DMS53 (cell line): ENCODE measurements at regions not wholly inside any gene's neighbourhood (a gene's known extent, or its start where the extent isn't known, plus 50 kb on each side); places are given as distances from the start of the nearest gene placed in this dataset.
A peak's percentile ranks its signal among the peaks of the same experiment; 100 is the strongest.
"Not testable (repeated sequence)": the region's sequence is repeated elsewhere in the genome, so short reads cannot be mapped to it uniquely, and the experiment has no call there.

Experiments used
- DNase-seq: peaks from one replicate; lab custom pipeline; 2025; lab: John Stamatoyannopoulos, UW

DNA sequence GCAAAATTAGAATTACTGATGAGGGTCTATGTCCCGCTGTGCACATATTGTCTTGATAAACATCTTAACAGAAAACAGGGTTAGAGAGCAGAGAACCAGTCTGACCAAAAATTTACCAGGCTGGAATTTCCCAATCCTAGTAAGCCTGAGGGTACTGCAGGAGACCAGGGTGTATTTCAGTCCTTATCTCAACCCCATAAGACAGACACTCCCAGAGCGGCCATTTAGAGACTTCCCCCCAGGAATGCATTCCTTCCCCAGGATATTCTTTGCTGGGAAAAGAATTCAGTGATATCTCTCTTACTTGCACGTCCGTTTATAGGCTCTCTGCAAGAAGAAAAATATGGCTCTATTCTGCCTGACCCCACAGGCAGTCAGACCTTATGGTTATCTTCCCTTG, 101.4 kb upstream of the FAM3C start:
- not testable (repeated sequence) for DNase-seq

DNA sequence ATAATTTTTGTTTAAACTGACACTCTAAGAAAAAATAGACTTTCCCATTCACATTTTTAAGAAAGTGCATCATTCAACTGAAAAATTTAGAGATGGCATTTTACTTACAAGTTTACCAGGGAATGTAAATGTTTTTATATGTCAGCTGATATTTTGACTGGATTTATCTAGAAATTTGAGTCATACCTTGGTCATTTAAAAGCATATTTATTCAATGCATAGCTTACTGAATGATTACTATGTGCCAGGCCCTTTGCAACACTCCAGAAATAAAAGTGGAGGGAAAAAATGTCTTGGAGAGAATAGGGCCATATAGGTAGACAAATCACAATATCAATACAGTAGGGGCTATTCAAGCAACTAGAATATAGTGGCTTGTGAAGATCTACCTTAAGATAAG, 98.4 kb upstream of the FAM3C start:
- no peak for DNase-seq

DNA sequence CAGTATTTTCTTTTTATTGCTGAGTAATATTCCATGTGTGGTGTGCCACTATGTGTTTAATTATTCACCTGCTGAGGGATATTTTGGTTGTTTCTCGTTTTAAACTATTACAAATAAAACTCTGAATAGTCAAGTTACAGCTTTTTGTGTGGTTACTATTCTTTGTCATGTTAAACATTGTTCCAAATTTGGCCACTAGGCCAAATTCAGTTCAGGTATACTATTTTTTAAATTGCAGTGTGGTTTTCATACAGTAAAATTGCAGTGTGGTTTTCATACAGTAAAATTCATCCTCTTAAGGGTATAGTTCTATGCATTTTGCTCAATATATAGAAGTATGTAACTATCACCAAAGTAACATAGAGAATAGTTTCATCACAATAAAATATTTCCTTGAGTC, 97.4 kb upstream of the FAM3C start:
- DNase-seq = no peak

DNA sequence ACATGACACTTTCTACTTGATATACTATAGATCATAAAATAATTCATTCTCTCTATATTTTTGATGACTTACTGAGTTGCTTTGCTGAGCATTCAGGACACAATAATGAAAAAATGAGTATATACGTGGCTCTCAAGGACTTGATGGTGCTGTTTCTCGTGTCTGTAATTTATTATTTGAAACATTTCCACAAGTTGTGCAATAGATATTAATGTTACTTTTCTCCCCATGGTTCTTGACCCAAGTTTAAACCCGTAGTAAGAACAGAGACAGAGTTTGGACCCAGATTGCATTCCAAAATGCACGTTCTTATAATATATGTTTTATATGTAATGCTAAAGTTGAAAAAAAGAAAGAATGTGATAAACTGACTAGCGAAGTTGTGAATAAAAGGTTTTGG, 94.2 kb upstream of the FAM3C start:
- DNase-seq = no peak

DNA sequence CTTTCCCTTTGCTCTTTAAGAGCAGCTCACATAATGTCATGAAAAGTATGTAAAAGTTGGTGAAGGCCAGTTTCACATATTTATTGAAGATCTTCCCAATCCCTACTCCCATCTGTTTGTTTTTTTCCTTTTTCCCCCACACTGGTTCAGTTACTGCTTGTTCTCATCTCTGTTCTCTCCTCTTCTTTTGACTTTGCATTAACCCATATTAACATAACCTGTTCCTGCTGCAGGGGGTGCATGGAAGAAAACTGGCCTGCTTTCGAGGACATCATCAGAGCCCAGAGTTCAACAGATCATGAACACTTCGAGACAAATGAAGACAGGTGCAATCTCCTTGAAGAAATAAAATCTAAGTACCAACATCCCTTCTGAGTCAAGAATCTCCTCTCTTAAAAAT, 93.3 kb upstream of the FAM3C start:
- no peak for DNase-seq

DNA sequence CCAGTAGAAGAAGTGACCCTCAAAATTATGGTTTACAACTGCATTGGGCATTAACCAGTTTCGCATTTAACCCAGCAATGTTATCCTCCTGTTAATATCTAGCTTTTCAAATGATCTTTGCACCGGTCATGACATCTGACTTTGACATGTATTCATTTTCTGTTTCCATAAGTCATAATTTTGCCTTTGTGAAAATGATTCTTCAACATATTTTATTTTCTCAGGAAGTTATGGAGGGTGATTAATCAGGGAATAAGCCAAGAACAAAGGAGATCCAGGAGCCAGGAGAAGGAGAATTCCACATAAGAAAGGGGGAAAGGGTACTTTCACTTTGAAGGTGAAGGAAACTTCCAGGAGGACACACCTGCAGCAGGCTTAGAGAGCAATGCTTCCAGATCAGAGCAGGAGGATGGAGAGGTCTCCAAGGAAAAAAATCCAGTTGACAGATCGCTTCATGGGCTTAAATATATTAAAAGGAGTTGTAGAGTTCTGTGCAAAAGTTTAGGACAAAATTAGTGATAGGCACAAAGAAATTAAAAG, 92.1 kb upstream of the FAM3C start:
- DNase-seq = no peak

DNA sequence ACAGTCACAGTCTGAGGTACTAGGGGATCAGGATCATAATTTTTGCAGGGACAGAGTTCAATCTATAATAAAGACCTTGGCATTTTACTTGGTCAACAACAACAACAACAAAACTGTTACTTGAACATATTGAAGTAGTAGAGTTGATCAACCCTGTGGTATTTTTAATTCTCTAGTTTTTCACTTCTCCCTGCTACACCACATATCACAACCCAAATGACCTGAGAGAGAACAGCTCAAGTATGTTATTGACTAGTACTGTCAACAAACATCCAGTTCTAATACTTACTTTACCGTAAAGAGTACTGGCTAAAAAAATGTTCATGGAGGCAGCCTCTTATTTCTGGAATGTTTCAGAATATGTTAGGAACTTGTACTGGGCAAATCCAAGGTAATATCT, 90.5 kb upstream of the FAM3C start:
- DNase-seq = no peak

DNA sequence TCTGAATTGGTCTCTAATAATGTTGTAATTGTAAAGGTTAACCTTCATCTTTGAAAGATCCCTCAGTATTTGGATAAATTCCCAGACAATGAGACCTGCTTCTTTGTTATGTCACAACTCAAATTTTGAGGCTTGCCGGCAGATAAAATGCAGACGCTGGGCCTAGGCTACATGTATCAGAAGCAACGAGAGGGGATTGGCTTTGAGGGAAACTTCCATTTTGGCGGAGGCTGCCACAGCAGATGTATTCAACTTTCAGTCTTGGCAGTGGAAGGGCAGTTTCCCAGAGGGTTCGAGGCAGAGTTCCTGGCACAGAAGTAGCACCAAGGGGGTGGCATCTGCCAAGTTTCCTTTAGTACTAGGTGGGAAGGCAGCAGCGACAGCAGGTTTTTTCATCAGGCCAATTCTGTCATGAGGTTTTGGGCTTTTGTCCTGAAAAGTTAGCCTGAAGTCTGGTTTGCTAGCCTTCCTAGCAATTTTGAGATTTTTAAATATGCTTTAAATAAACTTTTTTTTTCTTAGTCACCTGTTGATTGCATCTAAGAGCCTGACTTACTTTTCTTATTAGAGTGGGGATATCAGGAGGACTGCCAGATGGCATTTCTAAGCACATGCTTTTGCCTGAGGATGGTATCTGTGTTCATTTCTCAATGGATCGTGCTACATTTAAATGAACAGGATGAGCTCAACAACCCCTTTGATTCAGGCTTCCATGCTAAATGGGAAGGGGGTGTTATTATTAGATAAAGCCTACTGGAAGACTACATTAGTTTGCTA, 89.5 kb upstream of the FAM3C start:
- no peak for DNase-seq

DNA sequence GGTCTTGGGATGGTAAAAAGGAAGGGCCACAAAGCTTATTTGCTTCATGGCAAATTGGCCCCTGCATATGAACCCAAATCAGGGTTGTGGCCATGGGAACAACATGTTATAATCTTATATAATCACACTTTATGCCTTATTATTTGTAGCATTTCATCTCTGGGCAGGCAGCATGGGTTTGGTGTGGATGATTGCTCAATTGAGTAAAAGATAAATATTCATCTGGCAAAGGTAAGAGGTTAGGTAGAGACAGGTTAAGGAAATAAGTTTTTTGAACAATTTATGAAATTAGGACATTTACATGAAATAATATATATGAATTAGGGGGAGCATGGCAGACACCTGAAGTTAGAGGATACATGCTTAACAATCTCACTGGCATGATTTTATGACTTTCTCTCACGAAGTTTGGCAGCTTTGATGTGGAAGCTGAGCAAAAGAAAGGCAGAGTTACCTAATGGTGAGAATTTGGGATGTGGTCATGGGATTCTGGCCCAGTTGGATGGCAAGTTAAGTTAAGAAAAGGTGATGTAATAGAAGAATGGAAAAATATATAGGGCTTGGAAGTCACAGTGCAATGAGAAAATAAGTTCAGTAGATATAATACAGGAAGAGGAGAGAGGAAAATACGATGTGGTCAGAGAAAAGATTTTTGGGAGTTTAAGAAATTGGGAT, 88.1 kb upstream of the FAM3C start:
- DNase-seq = no peak

DNA sequence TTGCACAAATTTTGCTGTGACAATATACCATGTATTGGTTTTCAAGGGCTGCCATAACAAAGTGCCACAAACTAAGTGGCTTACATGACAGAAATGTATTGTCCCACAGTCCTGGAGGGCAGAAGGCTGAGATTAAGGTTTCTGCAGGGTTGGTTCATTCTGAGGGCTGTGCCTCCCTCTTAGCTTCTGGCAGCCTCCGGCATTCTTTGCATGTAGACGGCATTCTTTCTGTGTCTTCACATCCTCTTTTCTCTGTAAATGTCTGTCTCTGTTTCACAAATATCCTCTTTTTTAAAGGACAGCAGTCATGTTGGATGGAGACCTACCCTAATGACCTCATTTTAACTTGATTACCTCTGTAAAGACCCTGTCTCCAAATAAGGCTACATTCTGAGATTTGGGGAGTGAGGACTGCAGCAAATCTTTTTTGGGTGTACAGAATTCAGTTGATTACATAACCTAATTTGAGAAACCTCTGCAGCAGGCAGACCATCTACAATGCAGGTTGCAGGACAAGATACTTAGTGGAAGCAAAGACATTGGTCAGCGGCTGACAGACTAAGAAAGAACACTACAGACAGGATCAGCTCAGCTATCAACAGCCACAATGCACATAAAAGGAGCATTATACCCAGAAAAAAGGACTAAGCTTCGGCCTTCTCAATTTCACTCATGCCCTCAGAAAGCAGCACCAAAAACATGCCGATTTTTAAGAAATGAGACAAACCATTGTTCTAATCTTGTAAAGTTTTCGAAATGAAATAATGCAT, 84.6 kb upstream of the FAM3C start:
- DNase-seq = no peak

DNA sequence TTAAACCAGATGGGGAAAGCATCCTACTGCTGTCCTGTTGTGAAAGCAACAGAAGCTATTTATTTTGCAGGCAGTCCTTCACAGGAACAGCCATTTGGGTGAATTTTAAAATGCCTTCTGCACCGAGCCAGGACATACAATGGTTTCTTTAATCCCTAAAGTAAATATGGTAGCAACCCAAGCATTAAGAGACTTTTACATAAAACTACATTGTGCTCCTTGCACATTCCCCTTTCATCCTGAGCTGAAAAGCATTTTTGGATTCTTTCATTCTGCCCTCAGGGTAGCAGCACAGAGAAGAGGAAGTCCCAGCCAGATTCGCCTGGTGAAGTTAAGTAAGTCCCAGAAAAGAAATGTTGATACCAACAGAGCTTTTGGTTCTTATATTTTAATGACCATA, 84.0 kb upstream of the FAM3C start:
- DNase-seq = peak; percentile 15

DNA sequence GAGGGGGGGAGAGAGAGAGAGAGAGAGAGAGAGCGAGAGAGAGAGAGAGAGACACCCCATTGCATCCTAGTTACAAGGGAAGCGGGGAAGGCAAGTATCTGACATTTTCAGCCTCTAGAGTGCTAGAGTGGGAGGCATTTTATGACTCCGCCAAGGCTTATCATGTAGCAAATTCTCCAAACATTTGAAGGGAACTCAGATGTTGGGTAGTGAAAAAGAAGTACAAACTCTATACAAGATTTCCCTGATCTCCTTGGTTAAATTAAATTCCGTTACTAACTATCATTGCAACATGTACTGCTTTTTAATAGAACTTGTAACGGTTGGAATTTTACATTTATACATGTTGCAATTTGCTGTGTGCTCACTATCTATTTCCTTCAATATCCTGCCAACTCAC, 83.4 kb upstream of the FAM3C start:
- DNase-seq = no peak

DNA sequence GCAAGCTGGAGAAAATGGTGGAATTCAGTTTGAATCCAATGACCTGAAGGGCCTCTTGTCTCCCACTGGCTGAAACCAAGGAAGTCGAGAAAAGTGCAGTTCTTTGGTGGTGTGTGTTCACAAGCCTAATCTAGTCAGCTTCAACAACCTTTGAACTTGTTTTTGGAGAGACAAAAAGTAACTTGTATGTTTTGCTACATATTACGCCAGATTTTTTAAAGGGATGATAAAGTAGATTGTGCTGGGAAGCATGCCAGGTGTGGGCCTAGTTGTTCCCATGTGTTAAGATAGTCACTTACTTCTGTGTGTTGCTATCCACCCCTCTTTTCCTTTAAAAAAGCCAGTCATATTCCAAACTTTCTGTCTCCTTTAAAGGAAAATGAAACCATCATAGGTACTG, 79.7 kb upstream of the FAM3C start:
- DNase-seq = no peak

DNA sequence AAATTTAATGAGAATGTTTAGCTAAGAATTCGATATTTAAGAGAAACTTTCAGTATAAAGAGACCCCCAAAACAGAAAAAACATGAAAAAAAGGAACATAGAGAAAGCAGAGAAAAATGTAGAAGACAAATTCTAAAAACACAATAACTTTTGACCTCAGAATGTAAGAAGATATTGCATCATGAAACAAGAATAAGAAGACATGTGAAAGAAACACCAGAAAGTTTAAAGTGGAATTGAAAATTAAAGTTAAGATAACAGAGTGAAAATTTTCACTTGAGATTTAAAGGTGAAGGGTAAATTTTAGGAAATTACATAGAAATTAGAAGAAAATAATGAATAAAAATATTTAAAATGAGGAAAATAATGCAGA, 78.2 kb upstream of the FAM3C start:
- no peak for DNase-seq

DNA sequence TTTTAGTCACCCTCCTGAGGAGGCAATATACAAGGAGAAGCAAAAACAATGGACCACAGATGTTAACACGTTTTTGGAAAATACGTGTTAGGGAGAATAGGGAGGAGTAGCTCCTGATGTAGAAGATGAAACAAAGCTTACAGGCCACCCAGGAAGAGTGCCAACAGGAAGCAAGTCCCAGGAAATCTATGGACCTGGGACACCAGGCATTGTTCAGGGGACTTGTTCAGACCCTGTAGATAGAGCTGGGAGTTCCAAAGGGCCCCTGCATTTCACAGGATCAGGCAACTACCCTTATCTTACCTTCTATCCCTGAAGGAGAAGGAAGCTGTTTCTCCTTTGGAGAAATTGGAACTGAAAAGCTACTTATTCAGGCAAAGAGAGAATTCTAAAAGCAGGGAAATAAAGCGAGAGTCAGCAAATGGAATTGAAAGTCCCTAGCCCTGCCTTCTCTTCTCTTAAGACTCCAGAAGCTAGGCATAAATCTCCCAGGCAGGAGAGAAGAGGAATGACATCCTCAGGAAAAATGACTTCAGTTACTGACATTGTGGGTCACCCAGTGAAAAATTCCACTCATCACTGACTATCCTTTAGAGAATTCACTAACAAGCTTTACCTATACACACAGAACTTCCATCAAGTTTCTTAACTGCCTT, 77.7 kb upstream of the FAM3C start:
- no peak for DNase-seq

DNA sequence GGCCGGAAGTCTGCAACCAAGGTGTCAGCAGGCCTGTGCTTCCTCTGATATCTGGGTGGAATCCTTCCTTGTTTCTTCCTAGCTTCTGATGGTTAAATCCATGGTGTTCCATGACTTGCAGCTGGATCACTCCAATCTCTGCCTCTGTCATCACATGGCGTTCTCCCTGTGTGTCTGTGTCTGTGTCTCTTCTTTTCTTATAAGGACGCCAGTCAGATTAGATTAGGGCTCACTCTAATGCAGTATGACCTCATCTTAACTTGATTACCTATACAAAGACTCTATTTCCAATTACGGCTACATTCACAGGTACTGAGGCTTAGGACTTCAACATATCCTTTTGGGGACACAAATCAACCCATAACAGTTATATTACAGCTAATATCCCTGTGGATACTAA, 70.3 kb upstream of the FAM3C start:
- DNase-seq = no peak

DNA sequence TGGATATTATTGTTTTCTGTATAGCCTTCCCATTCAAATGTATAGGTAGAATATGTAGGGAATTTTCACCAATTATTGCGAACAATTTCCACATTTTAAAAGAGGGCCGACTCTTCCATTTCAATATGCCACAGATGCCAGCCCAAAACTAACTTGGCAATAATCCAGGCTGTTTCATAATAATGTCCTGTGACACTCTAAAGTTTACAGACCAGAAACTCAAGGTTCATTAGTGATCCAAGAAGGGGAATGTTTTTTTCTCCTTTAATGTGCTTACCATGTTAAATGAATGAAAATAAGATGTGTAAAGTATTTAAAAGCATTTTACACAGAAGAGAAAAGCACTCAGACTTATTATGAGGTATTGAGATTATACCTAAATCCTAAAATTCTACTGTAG, 63.0 kb upstream of the FAM3C start:
- DNase-seq = no peak

DNA sequence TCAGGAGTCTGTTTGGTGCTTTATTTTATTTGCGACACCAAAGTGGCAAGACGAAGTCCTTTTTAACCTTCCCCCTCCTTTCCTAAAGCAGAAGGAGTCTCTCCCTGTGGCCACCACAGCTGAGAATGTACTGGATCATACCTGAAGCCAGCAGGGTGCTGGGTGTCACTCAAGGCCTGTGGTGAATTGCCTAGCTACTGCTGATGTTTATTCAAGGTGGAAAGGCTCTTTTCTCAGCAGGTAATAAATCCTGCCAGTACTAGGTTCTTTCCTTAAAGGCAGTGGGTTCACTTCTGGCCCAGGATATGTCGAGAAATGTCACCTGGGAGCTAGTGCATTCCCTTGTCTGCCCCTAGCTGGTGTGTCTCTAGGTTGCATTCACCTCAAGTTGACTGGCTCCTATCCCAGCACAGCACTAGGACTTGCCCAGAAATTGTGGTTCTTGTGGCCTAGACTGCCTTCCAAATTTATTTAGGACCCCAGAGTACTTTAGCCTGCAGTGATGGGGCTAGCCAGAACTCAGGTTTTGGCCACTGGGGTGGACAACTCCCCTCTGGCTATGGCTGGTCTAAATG, 60.8 kb upstream of the FAM3C start:
- no peak for DNase-seq

DNA sequence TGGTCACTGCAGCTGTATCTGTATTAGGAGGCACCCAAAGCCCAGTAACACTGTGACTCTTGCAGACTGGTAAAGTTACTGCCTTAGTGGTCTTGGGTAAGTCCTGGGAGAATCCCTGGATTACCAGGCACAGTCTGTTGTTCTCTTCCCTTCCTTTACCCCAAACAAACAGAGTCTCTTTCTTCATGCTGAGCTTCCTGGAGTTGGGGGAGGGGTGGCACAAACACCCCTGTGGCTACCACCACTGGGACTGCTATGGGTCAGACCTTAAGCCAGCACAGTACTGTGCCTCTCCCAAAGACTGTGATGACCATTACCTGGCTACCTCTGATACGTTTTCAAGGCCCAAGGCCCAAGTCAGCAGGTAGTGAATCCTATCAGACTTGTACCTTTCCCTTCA, 59.9 kb upstream of the FAM3C start:
- DNase-seq = no peak

DNA sequence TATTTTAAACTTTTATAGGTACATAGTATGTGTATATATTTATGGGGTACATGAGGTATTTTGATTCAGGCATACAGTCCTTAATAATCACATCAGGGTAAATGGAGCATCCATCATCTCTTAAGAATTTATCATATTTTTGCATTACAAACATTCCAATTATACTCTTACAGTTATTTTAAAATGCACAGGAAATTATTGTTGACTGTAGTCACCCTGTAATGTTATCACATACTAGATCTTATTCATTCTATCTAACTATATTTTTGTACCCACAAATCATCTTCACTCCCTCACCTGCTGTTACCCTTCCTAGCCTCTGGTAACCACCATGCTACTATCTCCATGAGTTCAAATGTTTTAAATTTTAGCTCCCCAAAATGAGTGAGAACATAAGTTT, 56.3 kb upstream of the FAM3C start:
- no peak for DNase-seq

DNA sequence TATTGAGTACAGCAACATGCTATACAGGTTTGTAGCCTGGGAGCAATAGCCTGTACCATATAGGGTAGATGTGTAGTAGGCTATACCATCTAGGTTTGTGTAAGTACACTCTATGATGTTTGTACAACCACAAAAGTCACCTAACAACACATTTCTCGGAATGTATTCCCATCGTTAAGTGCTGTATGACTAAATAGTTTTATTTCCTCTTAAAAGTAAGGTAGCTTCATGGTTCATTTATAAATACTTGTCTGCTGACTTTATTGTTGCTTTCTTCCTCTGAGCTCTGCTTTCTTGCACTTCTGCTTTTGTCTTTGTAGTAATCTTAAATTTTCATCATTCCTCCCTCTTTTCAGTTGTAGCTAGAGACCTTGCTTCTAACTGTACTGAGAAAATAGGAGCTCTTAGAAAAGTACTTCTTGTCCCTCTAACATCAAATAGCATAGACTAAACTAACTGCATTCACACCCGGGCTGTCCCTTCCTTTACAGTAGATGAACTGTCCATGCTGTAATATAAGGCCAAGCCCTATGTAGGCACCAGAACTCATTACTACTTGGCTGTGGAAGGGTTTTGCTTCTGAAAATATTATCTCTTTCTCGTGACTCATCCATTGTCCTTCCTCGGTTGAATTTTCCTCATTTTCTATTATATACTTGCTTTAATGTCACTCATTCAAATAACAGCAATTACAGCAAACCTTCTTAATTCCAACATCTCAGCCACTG, 55.4 kb upstream of the FAM3C start:
- DNase-seq = no peak
